GM12891 (cell line): ENCODE measurements at regions not wholly inside any gene's neighbourhood (a gene's known extent, or its start where the extent isn't known, plus 50 kb on each side); places are given as distances from the start of the nearest gene placed in this dataset.

Experiments
- PAX5 ChIP-seq: IDR thresholded peaks from 2 replicates; pipeline ENCODE4 v1.6.1; 2011; ENCODE audit warnings: low read length, moderate library complexity, mild to moderate bottlenecking; ENCODE audit not compliant: insufficient read depth, severe bottlenecking
- POLR2A ChIP-seq: IDR thresholded peaks from 2 replicates; pipeline ENCODE4 v1.6.1; 2011; ENCODE audit warnings: low read depth, low read length, control low read depth
- POLR2AphosphoS5 ChIP-seq: IDR thresholded peaks from 2 replicates; pipeline ENCODE4 v1.6.1; 2011; ENCODE audit warnings: low read depth, low read length, control low read depth
- SPI1 ChIP-seq: IDR thresholded peaks from 2 replicates; pipeline ENCODE4 v1.6.1; 2011; ENCODE audit warnings: low read depth, low read length, control low read depth
- TAF1 ChIP-seq: IDR thresholded peaks from 2 replicates; pipeline ENCODE4 v1.6.1; 2011; ENCODE audit warnings: low read depth, low read length, control low read depth

GRCh38 chr1:185645162-185645640 is 89.0 kb upstream of the HMCN1 start:
- TF ChIP-seq TAF1 = no peak
- no peak for TF ChIP-seq POLR2A
- no peak for TF ChIP-seq SPI1
- TF ChIP-seq PAX5 = no peak
- no peak for TF ChIP-seq POLR2AphosphoS5
